Mesendoderm (in vitro differentiated cells): ENCODE measurements at regions not wholly inside any gene's neighbourhood (a gene's known extent, or its start where the extent isn't known, plus 50 kb on each side); places are given as distances from the start of the nearest gene placed in this dataset.

ENCODE experiments used
- DNase-seq: peaks from one replicate; pipeline ENCODE4 v3.0.0; 2013
- H2AK5ac ChIP-seq: 2 replicates; pipeline ENCODE4 v1.6.1; 2013; ENCODE audit warnings: low read length, inconsistent platforms
- H2BK120ac ChIP-seq: 2 replicates; pipeline ENCODE4 v1.6.1; 2013; ENCODE audit warnings: low read depth, mild to moderate bottlenecking, low read length, moderate library complexity, mixed read lengths
- H2BK15ac ChIP-seq: replicated peaks from 2 replicates; pipeline ENCODE4 v1.6.1; 2013; ENCODE audit warnings: low read depth, mild to moderate bottlenecking, moderate library complexity
- H2BK5ac ChIP-seq: 2 replicates; pipeline ENCODE4 v1.6.1; 2013; ENCODE audit warnings: low read length, inconsistent platforms
- H3K18ac ChIP-seq: 2 replicates; pipeline ENCODE4 v1.6.1; 2013; ENCODE audit warnings: mild to moderate bottlenecking, low read length, mixed read lengths
- H3K23ac ChIP-seq: one replicate; pipeline ENCODE4 v1.6.1; 2013; ENCODE audit warnings: low read length
- H3K27ac ChIP-seq: 2 replicates; pipeline ENCODE4 v1.5.1; 2013; ENCODE audit warnings: low read depth, mild to moderate bottlenecking, inconsistent platforms, low read length, moderate library complexity
- H3K27me3 ChIP-seq: 2 replicates; pipeline ENCODE4 v1.6.1; 2013; ENCODE audit warnings: low read length, control low read depth, mild to moderate bottlenecking, inconsistent platforms; ENCODE audit not compliant: insufficient read depth, poor library complexity
- H3K36me3 ChIP-seq: 2 replicates; pipeline ENCODE4 v1.6.1; 2013; ENCODE audit warnings: low read length, inconsistent platforms; ENCODE audit not compliant: control insufficient read depth, insufficient read depth
- H3K4ac ChIP-seq: one replicate; pipeline ENCODE4 v1.6.1; 2013; ENCODE audit warnings: low read depth, mild to moderate bottlenecking, low read length, moderate library complexity
- H3K4me1 ChIP-seq: 2 replicates; pipeline ENCODE4 v1.6.1; 2013; ENCODE audit warnings: low read depth, low read length, inconsistent platforms; ENCODE audit not compliant: control insufficient read depth
- H3K4me2 ChIP-seq: 2 replicates; pipeline ENCODE4 v1.6.1; 2013; ENCODE audit warnings: low read length
- H3K4me3 ChIP-seq: 2 replicates; pipeline ENCODE4 v1.5.1; 2013; ENCODE audit warnings: mild to moderate bottlenecking, low read length
- H3K56ac ChIP-seq: one replicate; pipeline ENCODE4 v1.6.1; 2013; ENCODE audit warnings: low read length
- H3K79me1 ChIP-seq: 2 replicates; pipeline ENCODE4 v1.6.1; 2013; ENCODE audit warnings: low read length, inconsistent platforms
- H3K79me2 ChIP-seq: 2 replicates; pipeline ENCODE4 v1.6.1; 2013; ENCODE audit warnings: mild to moderate bottlenecking, low read length; ENCODE audit not compliant: control insufficient read depth, insufficient read depth
- H3K9ac ChIP-seq: 2 replicates; pipeline ENCODE4 v1.6.1; 2013; ENCODE audit warnings: low read length, inconsistent platforms
- H4K5ac ChIP-seq: one replicate; pipeline ENCODE4 v1.6.1; 2013; ENCODE audit warnings: low read length
- H4K8ac ChIP-seq: one replicate; pipeline ENCODE4 v1.6.1; 2013; ENCODE audit warnings: low read depth, mild to moderate bottlenecking, control low read depth, low read length, moderate library complexity
- WGBS: extraction: QIAGEN DNeasy Blood & Tissue Kit; methylation state at CpG from one replicate; pipeline ENCODE4 v1.1.7; 2013; ENCODE audit warnings: low lambda C conversion rate, missing lambda C conversion rate; ENCODE audit not compliant: insufficient coverage; ENCODE audit errors: extremely low coverage; 5-methylcytosine and 5-hydroxymethylcytosine counted together

DNA sequence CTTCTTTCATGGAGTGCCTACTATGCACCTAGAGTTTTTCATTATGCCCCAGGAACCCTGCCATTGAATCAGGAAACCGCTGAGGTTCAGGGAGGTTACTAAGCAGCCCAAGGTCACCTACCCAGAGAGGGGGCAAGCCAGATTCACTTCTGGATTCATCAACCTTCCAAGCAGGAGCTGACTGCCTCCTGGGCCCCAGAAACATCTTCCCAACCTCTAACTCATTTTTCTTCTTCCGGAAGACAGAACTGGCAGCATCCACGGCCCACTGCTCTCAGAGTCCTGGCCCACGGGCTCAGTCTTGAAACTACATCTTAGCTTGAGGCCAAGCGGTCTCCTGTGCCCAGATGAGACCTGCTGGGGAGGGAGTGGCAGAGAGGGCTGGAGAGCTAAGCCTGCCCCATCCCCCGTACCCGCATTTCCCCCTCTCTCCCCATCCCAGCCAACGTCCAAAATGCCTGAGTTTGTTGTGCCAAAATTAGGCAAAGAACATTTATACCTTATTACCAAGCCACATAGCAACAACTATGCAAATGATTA lies 281.0 kb downstream of the CDC5L start:
- Histone ChIP-seq H3K27me3 (no peaks in the 10 kb centered on the region), H4K5ac (no peak overlapping the region), H3K23ac (no peak overlapping the region), H3K9ac (no peak overlapping the region), H2BK120ac (no peak overlapping the region), H3K56ac (no peak overlapping the region), H2AK5ac (no peak overlapping the region), H3K27ac (no peak overlapping the region), H3K4me3 (no peak overlapping the region), H2BK15ac (no peak overlapping the region), H3K79me2 (no peaks in the 10 kb centered on the region), H2BK5ac (no peak overlapping the region), H3K79me1 (no peaks in the 10 kb centered on the region), H3K4ac (peak overlapping the region; percentile 45), H4K8ac (no peak overlapping the region), H3K18ac (no peak overlapping the region), H3K4me2 (no peak overlapping the region), H3K36me3 (no peaks in the 10 kb centered on the region), H3K4me1 (peaks cover 21% of the 10 kb centered on the region)
- WGBS, result no CpG with 5 or more reads among the region's 8 CpGs
- DNase-seq, result no peak

DNA sequence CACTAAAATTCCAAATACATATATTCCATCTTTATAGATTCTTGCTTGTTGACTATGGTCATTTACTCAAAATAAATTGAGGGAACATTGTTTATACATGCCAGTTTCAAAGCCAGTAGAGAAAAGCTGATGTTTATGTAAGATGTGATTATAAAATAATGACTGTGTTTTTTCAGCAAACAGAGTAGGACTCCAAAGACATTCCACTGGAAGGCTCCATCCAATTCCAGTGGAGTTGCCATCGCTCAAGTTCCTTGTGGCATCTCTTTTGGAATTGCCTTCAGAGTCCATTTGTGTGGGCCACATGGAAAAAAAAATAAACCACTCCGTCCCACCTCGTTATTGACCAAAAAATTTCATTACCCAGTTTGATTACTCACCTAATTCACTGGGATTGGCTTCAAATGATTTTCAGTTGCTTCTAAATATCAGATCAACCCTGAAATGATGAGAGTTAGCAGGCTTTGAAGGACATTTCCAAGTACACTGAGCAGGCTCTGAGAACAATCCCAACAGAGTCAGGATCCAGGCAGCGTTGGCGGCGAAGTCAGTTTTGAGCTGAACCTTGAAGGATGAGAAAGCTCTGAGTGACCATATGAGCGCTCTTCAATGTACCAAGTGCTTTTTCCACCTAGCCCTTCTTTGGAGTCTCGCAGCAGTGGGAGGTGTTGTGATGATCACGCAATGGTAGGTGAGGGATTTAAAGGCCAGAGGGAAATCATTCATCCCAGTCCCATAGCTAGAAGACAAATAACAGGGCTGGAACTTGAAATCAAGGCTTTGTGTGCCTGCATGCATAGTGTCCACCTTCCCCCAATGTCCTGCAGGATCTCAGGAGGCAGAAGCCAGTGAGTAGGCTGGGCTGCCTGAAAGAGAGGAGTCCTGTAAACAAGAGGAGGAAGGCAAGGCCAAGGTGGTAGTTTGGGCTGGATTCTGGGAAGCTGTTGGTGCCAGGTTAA lies 281.7 kb downstream of the CDC5L start:
- no peak overlapping the region for H3K9ac ChIP-seq
- no peak overlapping the region for H3K18ac ChIP-seq
- H3K23ac ChIP-seq, result no peak overlapping the region
- H3K56ac ChIP-seq, result no peak overlapping the region
- DNase-seq, result no peak
- H3K79me2 ChIP-seq, result no peaks in the 10 kb centered on the region
- H3K27ac ChIP-seq, result no peak overlapping the region
- H4K5ac ChIP-seq, result no peak overlapping the region
- H3K36me3 ChIP-seq, result no peaks in the 10 kb centered on the region
- no peaks in the 10 kb centered on the region for H3K79me1 ChIP-seq
- peak overlapping the region; percentile 18 for H3K4ac ChIP-seq
- no peak overlapping the region for H2AK5ac ChIP-seq
- H4K8ac ChIP-seq, result no peak overlapping the region
- no peak overlapping the region for H3K4me3 ChIP-seq
- H3K4me1 ChIP-seq, result peaks cover 17% of the 10 kb centered on the region
- no peak overlapping the region for H3K4me2 ChIP-seq
- no peak overlapping the region for H2BK120ac ChIP-seq
- H2BK15ac ChIP-seq, result no peak overlapping the region
- no CpG with 5 or more reads among the region's 9 CpGs for WGBS
- no peak overlapping the region for H2BK5ac ChIP-seq
- H3K27me3 ChIP-seq, result no peaks in the 10 kb centered on the region

DNA sequence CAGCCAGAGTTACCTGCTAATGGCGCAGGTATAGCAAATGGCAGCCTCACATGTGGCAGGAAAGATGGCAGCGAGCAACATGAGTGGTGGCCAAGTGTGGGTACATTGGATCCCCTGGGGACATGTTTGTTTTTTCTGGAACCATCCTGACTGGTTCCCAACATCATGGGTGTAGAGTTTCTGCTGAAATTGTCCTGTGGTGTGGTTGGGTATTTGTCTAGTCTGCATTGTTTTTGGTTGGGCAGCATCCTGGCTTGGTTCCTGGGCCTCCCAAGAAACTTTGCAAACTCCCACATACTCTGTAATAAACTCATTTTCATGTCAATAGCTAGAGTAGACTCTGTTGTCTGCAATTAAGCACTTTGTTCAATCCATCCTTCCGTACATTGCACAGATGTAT lies 282.6 kb downstream of the CDC5L start:
- Histone ChIP-seq H2BK5ac (no peak overlapping the region), H2AK5ac (no peak overlapping the region), H2BK15ac (no peak overlapping the region), H3K4me2 (no peak overlapping the region), H3K4me1 (peaks cover 15% of the 10 kb centered on the region), H3K36me3 (no peaks in the 10 kb centered on the region), H3K9ac (no peak overlapping the region), H3K27ac (no peak overlapping the region), H3K18ac (no peak overlapping the region), H3K27me3 (no peaks in the 10 kb centered on the region), H3K79me1 (no peaks in the 10 kb centered on the region), H3K4me3 (no peak overlapping the region), H4K5ac (no peak overlapping the region), H2BK120ac (no peak overlapping the region), H3K4ac (no peak overlapping the region), H4K8ac (no peak overlapping the region), H3K23ac (no peak overlapping the region), H3K56ac (no peak overlapping the region), H3K79me2 (no peaks in the 10 kb centered on the region)
- no peak for DNase-seq
- no CpG with 5 or more reads among the region's 3 CpGs for WGBS

DNA sequence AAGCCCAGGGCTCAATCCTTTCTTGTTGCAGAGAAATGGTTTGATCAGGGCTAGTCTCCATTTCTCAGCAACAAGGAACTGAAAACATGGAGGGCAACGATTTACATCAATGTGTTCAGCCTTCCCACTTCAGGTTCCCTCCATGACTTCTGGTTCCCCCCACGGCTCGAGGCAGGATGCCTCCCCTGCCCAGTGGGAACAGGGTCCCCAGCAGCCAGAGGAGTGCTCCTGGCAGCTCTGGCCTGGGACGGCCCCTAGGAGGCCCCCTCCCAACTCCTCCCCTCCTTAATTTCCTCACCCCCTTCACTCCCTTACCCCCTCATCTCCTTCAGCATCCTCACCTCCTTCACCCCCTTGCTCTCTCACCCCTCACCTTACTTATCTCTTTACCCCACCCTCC lies 283.8 kb downstream of the CDC5L start:
- Histone ChIP-seq H3K4me1 (peaks cover 14% of the 10 kb centered on the region), H3K27me3 (no peaks in the 10 kb centered on the region), H3K4me3 (no peak overlapping the region), H4K8ac (no peak overlapping the region), H4K5ac (no peak overlapping the region), H2BK120ac (no peak overlapping the region), H3K56ac (no peak overlapping the region), H3K27ac (no peak overlapping the region), H3K9ac (no peak overlapping the region), H3K79me1 (no peaks in the 10 kb centered on the region), H2AK5ac (no peak overlapping the region), H2BK5ac (no peak overlapping the region), H3K4ac (no peak overlapping the region), H3K79me2 (no peaks in the 10 kb centered on the region), H3K18ac (no peak overlapping the region), H3K36me3 (no peaks in the 10 kb centered on the region), H3K4me2 (no peak overlapping the region), H3K23ac (no peak overlapping the region), H2BK15ac (no peak overlapping the region)
- no CpG with 5 or more reads among the region's 4 CpGs for WGBS
- DNase-seq, result no peak

DNA sequence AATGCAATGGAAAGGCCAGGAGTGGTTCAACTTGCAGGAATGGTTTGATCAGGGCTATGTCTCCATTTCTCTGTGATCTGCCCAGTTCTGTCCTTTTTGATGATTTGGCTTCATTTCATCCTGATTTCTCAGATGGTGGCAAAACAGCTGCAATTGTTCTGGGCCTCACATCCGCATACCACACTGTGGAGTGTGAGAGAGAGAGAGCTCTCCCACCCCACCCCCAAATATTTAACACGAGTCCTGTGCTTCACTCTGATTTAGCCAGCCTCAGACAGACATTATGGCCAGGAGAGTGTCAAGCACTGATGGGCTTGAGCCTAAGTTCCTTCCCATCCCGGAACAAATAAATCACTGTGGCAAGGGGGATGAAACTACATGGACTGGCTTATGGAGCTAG lies 284.6 kb downstream of the CDC5L start:
- Histone ChIP-seq H3K4me3 (no peak overlapping the region), H3K36me3 (no peaks in the 10 kb centered on the region), H3K4ac (no peak overlapping the region), H3K4me1 (peaks cover 9% of the 10 kb centered on the region), H2BK15ac (no peak overlapping the region), H3K23ac (no peak overlapping the region), H2BK120ac (no peak overlapping the region), H2BK5ac (no peak overlapping the region), H3K79me1 (no peaks in the 10 kb centered on the region), H3K9ac (no peak overlapping the region), H3K56ac (peak overlapping the region; percentile 44), H3K79me2 (no peaks in the 10 kb centered on the region), H3K4me2 (no peak overlapping the region), H4K5ac (no peak overlapping the region), H4K8ac (no peak overlapping the region), H3K27ac (no peak overlapping the region), H3K18ac (no peak overlapping the region), H3K27me3 (no peaks in the 10 kb centered on the region), H2AK5ac (no peak overlapping the region)
- no peak for DNase-seq
- WGBS, result no CpG with 5 or more reads among the region's 3 CpGs
